ENCODE measurements at regions not wholly inside any gene's neighbourhood (a gene's known extent, or its start where the extent isn't known, plus 50 kb on each side); places are given as distances from the start of the nearest gene placed in this dataset.

DNA sequence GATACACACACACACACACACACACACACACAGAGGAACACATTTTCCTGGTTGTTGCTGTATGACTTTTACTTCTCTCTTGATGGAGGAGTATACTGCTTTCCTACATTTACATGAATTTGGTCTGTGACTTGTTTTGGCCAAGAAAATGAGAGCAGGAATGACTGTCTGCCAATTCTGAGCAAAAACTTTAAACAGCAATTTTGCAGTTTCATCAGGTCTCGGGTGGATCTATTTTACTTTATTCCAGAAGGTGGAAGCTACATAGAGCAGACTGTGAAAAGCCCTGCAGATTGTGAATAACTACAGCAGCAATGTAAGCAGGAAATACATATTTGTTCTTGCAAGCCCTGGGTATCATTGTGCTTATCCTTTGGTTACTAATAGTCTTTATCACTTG, 1350.0 kb upstream of the EPHA6 start:
- no peak for DNase-seq (ENCODE audit: low spot score)
- Histone ChIP-seq H3K4me1 (ENCODE audit: insufficient read depth, low read length, poor library complexity, severe bottlenecking) (no peaks in the 10 kb centered on the region), H3K36me3 (ENCODE audit: insufficient read depth, low read length, poor library complexity, severe bottlenecking) (no peaks in the 10 kb centered on the region), H3K27ac (ENCODE audit: low read depth, low read length, poor library complexity, severe bottlenecking) (no peak overlapping the region), H3K27me3 (replicated peaks; ENCODE audit: insufficient read depth, low read depth, low read length, poor library complexity) (no peaks in the 10 kb centered on the region), H3K4me3 (ENCODE audit: low read depth, low read length, poor library complexity, severe bottlenecking) (no peak overlapping the region), H3K9me3 (ENCODE audit: low read depth, low read length, poor library complexity, severe bottlenecking) (peaks cover 8% of the 10 kb centered on the region)
- BruUV-seq (replicated peaks) = no TSS peak
- ChIA-PET POLR2A (ENCODE audit: low non-redundant PET) (no interaction called here), CTCF (no interaction called here)
- intact Hi-C loops (cut with micrococcal nuclease; ENCODE audit: unreplicated experiment) = no loop called here
- TF ChIP-seq EZH2 (IDR thresholded peaks at IDR 0.05; ENCODE audit: borderline replicate concordance, low read depth, low read length, poor library complexity, severe bottlenecking) = no peak
- TF ChIP-seq, protein P1, sequence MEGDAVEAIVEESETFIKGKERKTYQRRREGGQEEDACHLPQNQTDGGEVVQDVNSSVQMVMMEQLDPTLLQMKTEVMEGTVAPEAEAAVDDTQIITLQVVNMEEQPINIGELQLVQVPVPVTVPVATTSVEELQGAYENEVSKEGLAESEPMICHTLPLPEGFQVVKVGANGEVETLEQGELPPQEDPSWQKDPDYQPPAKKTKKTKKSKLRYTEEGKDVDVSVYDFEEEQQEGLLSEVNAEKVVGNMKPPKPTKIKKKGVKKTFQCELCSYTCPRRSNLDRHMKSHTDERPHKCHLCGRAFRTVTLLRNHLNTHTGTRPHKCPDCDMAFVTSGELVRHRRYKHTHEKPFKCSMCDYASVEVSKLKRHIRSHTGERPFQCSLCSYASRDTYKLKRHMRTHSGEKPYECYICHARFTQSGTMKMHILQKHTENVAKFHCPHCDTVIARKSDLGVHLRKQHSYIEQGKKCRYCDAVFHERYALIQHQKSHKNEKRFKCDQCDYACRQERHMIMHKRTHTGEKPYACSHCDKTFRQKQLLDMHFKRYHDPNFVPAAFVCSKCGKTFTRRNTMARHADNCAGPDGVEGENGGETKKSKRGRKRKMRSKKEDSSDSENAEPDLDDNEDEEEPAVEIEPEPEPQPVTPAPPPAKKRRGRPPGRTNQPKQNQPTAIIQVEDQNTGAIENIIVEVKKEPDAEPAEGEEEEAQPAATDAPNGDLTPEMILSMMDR (conservative IDR thresholded peaks at IDR 0.05; ENCODE audit: low read depth, low read length) = no peak

DNA sequence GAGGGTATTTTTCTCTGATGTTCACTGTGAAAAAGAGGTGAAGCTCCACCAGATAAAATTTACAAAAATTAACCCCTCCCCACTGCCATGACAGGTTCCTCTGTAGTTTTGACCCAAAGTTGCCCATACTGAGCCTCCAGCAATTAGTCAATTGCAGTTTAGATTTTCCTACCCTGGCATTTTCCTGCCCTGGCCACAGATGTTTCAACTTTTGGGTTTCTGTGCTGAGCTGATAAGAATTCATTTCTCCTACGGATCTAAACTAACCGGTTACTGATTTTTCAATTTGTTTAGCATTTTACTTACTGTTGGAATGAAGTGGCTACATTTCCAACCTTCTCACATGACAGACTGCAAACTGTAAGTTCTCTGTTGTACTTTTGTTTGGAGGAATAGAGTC, 1346.1 kb upstream of the EPHA6 start:
- no peak for DNase-seq (ENCODE audit: low spot score)
- ChIA-PET CTCF (no interaction called here), POLR2A (ENCODE audit: low non-redundant PET) (no interaction called here)
- TF ChIP-seq, protein P1 (conservative IDR thresholded peaks at IDR 0.05; ENCODE audit: low read depth, low read length) = no peak
- TF ChIP-seq EZH2 (IDR thresholded peaks at IDR 0.05; ENCODE audit: borderline replicate concordance, low read depth, low read length, poor library complexity, severe bottlenecking) = no peak
- H3K27me3 ChIP-seq (replicated peaks; ENCODE audit: insufficient read depth, low read depth, low read length, poor library complexity) = no peaks in the 10 kb centered on the region
- no peaks in the 10 kb centered on the region for H3K4me1 ChIP-seq (ENCODE audit: insufficient read depth, low read length, poor library complexity, severe bottlenecking)
- peaks cover 7% of the 10 kb centered on the region for H3K9me3 ChIP-seq (ENCODE audit: low read depth, low read length, poor library complexity, severe bottlenecking)
- no TSS peak for BruUV-seq (replicated peaks)
- no peaks in the 10 kb centered on the region for H3K36me3 ChIP-seq (ENCODE audit: insufficient read depth, low read length, poor library complexity, severe bottlenecking)
- intact Hi-C loops (cut with micrococcal nuclease; ENCODE audit: unreplicated experiment) = no loop called here
- H3K4me3 ChIP-seq (ENCODE audit: low read depth, low read length, poor library complexity, severe bottlenecking) = no peak overlapping the region
- no peak overlapping the region for H3K27ac ChIP-seq (ENCODE audit: low read depth, low read length, poor library complexity, severe bottlenecking)

DNA sequence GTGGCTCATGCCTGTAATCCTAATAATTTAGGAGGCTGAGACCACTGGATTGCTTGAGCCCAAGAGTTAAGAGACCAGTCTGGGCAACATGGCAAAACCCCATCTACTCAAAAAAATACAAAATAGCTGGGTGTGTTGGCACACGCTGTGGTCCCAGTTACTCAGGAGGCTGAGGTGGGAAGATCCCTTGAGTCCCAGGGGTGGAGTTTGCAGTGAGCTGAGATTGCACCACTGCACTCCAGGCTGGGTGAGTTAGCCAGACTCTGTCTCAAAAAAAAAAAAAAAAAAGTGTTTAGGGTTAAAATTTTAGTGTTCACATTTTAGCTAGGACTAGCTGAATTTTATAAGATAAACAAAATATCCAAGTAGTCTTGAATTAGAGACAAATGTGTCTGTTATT, 1340.1 kb upstream of the EPHA6 start:
- no peak for TF ChIP-seq EZH2 (IDR thresholded peaks at IDR 0.05; ENCODE audit: borderline replicate concordance, low read depth, low read length, poor library complexity, severe bottlenecking)
- TF ChIP-seq, protein P1 (conservative IDR thresholded peaks at IDR 0.05; ENCODE audit: low read depth, low read length) = no peak
- POLR2A ChIA-PET (ENCODE audit: low non-redundant PET) = no interaction called here
- BruUV-seq (replicated peaks) = no TSS peak

More for the DNA sequence above, 1340.1 kb upstream of the EPHA6 start:
- no peaks in the 10 kb centered on the region for H3K4me1 ChIP-seq (ENCODE audit: insufficient read depth, low read length, poor library complexity, severe bottlenecking)
- CTCF ChIA-PET = no interaction called here
- H3K4me3 ChIP-seq (ENCODE audit: low read depth, low read length, poor library complexity, severe bottlenecking) = no peak overlapping the region
- no peaks in the 10 kb centered on the region for H3K27me3 ChIP-seq (replicated peaks; ENCODE audit: insufficient read depth, low read depth, low read length, poor library complexity)
- peaks cover 9% of the 10 kb centered on the region for H3K9me3 ChIP-seq (ENCODE audit: low read depth, low read length, poor library complexity, severe bottlenecking)
- H3K27ac ChIP-seq (ENCODE audit: low read depth, low read length, poor library complexity, severe bottlenecking) = no peak overlapping the region
- H3K36me3 ChIP-seq (ENCODE audit: insufficient read depth, low read length, poor library complexity, severe bottlenecking) = no peaks in the 10 kb centered on the region
- no peak for DNase-seq (ENCODE audit: low spot score)
- intact Hi-C loops (cut with micrococcal nuclease; ENCODE audit: unreplicated experiment) = no loop called here

Data from A673 (cell line).